B cell (primary cell): ENCODE measurements at regions not wholly inside any gene's neighbourhood (a gene's known extent, or its start where the extent isn't known, plus 50 kb on each side); places are given as distances from the start of the nearest gene placed in this dataset.

Experiments used
- ATAC-seq: fragments of 200-7000 bp; cut with Tn5 transposase; one replicate; pipeline ENCODE4 v1.10.0; 2021; ENCODE audit warnings: low read depth, mild to moderate bottlenecking, moderate number of reproducible peaks, moderate library complexity
- CTCF ChIA-PET: fragments of 350-600 bp; sonication (Branson Sonifier 250); formaldehyde crosslinking; loops from one replicate; lab custom pipeline; 2021; ENCODE audit warnings: antibody characterized with exemption, inconsistent platforms; lab: Charles Lee
- POLR2A ChIA-PET: fragments of 350-600 bp; sonication (Branson Sonifier 250); formaldehyde crosslinking; loops from one replicate; lab custom pipeline; 2021; ENCODE audit warnings: antibody characterized with exemption; lab: Charles Lee
- DNase-seq: peaks from one replicate; pipeline ENCODE4 v3.0.0; 2013
- H2AFZ ChIP-seq: 2 replicates; pipeline ENCODE4 v1.6.1; 2012; ENCODE audit warnings: mild to moderate bottlenecking, low read depth, low read length; ENCODE audit not compliant: insufficient read depth, poor library complexity, severe bottlenecking
- H3K27ac ChIP-seq, 2 donors: 1 replicate in 1 of 2; 2 replicates in 1 of 2; pipeline ENCODE4 v1.5.1; 2012 to 2013; ENCODE audit warnings: low read length in 2 of 2, mild to moderate bottlenecking in 2 of 2, moderate library complexity in 1 of 2
- H3K27me3 ChIP-seq, 4 experiments: fragments of 200-600 bp in 1 of 4; sonication (generic) in 1 of 4; replicated peaks in 1 of 4; 1 replicate in 2 of 4; 2 replicates in 2 of 4; pipeline versions ENCODE4 v1.6.1 to v1.7.0; 2013 to 2016; ENCODE audit warnings: low read length in 3 of 4, mild to moderate bottlenecking in 2 of 4, mixed read lengths in 1 of 4, moderate library complexity in 1 of 4; ENCODE audit not compliant: insufficient read depth in 4 of 4, control insufficient read depth in 3 of 4; ENCODE audit errors: control extremely low read depth in 1 of 4
- H3K36me3 ChIP-seq, 2 experiments: replicated peaks in 1 of 2; 1 replicate in 1 of 2; 2 replicates in 1 of 2; pipeline versions ENCODE4 v1.6.1 to v1.7.1; 2013; ENCODE audit warnings: low read length in 1 of 2; ENCODE audit not compliant: insufficient read depth in 2 of 2, control insufficient read depth in 1 of 2; ENCODE audit errors: control extremely low read depth in 1 of 2, extremely low read depth in 1 of 2
- H3K4me1 ChIP-seq, 2 donors: fragments of 200-600 bp in 1 of 2; sonication (generic) in 1 of 2; 1 replicate in 1 of 2; 2 replicates in 1 of 2; pipeline versions ENCODE4 v1.5.1 to v1.6.1; 2013 to 2017; ENCODE audit warnings: low read length in 2 of 2; ENCODE audit not compliant: control insufficient read depth in 2 of 2, insufficient read depth in 2 of 2
- H3K4me2 ChIP-seq: replicated peaks from 2 replicates; pipeline ENCODE3; 2012; ENCODE audit warnings: mild to moderate bottlenecking, low read depth, low read length; ENCODE audit not compliant: poor library complexity, severe bottlenecking
- H3K4me3 ChIP-seq, 5 experiments: fragments of 200-600 bp in 1 of 5; sonication (generic) in 1 of 5; 1 replicate in 3 of 5; 2 replicates in 2 of 5; pipeline versions ENCODE4 v1.5.1 to v1.7.0; 2011 to 2016; ENCODE audit warnings: low read length in 4 of 5, mild to moderate bottlenecking in 4 of 5, low read depth in 2 of 5, control low read depth in 1 of 5, moderate library complexity in 1 of 5; ENCODE audit not compliant: insufficient read depth in 1 of 5; ENCODE audit errors: control extremely low read depth in 1 of 5, extremely low read depth in 1 of 5
- H3K79me2 ChIP-seq: fragments of 200-600 bp; sonication (generic); one replicate; pipeline ENCODE4 v1.6.0; 2016; ENCODE audit warnings: low read length; ENCODE audit not compliant: control insufficient read depth, insufficient read depth
- H3K9ac ChIP-seq: fragments of 200-600 bp; sonication (generic); 2 replicates; pipeline ENCODE4 v1.6.1; 2017; ENCODE audit warnings: mild to moderate bottlenecking, low read length, moderate library complexity
- H3K9me3 ChIP-seq, 3 donors: one replicate each; pipeline versions ENCODE4 v1.6.1 to v1.7.1; 2013; ENCODE audit warnings: low read length in 2 of 3; ENCODE audit not compliant: control insufficient read depth in 2 of 3, insufficient read depth in 1 of 3; ENCODE audit errors: control extremely low read depth in 1 of 3
- H4K20me1 ChIP-seq: 2 replicates; pipeline ENCODE4 v1.6.0; 2012; ENCODE audit warnings: mild to moderate bottlenecking, low read length; ENCODE audit not compliant: insufficient read depth, control insufficient read depth, poor library complexity, severe bottlenecking
- H3K27ac Mint-ChIP-seq: one replicate; pipeline ENCODE4 v1.8.0; 2021; ENCODE audit warnings: mixed read lengths
- H3K27me3 Mint-ChIP-seq: one replicate; pipeline ENCODE4 v1.8.0; 2021; ENCODE audit warnings: mixed read lengths
- H3K4me1 Mint-ChIP-seq: one replicate; pipeline ENCODE4 v1.8.0; 2021; ENCODE audit warnings: mixed read lengths
- H3K4me3 Mint-ChIP-seq: one replicate; pipeline ENCODE4 v1.8.0; 2021; ENCODE audit warnings: mixed read lengths
- H3K9me3 Mint-ChIP-seq: one replicate; pipeline ENCODE4 v1.8.0; 2022; ENCODE audit warnings: mixed read lengths; ENCODE audit not compliant: insufficient read depth
- EZH2 ChIP-seq: IDR thresholded peaks from 2 replicates; pipeline ENCODE4 v1.6.1; 2012; ENCODE audit warnings: borderline replicate concordance, low read depth, mild to moderate bottlenecking, moderate library complexity, low read length; ENCODE audit not compliant: insufficient read depth, poor library complexity, severe bottlenecking
- WGBS: methylation state at CpG from one replicate; pipeline ENCODE4 v1.1.5; 2013; ENCODE audit warnings: missing lambda C conversion rate; ENCODE audit not compliant: insufficient coverage; 5-methylcytosine and 5-hydroxymethylcytosine counted together
- intact Hi-C: fragments of 100-400 bp; cut with micrococcal nuclease; formaldehyde crosslinking; loops from one replicate; pipeline ENCODE4 v1.10.0; 2022
- TF ChIP-seq, protein P1 (sequence below): fragments of 200-600 bp; IDR thresholded peaks from one replicate; pipeline ENCODE4 v1.8.0; 2022; ENCODE audit warnings: antibody characterized with exemption, mild to moderate bottlenecking

DNA sequence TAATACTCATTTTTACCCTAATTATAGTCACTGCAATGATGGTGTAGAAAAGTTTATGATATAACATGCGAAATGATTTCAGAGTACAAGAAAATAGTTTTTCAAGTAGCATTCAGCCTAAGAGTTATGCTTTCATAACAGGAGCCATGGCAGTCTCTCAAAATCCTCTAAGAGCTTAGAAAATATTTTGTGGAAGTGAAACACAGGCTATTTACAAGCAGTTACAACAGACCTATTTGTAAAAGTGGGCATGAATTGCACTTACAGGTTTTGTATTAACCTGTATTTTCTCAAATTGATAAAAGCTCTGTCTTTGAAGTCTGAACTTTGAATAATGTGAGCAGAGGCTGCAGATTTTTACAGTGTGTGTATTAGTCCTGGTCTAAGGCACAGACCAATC, 523.3 kb downstream of the LRRC70 start:
- Histone ChIP-seq H3K79me2 (no peaks in the 10 kb centered on the region), H2AFZ (no peak overlapping the region), H3K36me3 (no peaks in the 10 kb centered on the region), H3K4me1 (no peaks in the 10 kb centered on the region), H3K9me3 (peaks cover 0 to 4% (median 0%) of the 10 kb centered on the region in 3 donors), H3K4me3 (no peak overlapping the region), H3K27ac (no peak overlapping the region), H4K20me1 (no peaks in the 10 kb centered on the region), H3K27me3 (no peaks in the 10 kb centered on the region), H3K4me2 (no peak overlapping the region), H3K9ac (no peak overlapping the region)
- no peaks in the 10 kb centered on the region for H3K27me3 Mint-ChIP-seq
- H3K4me1 Mint-ChIP-seq, result no peaks in the 10 kb centered on the region
- no peak for TF ChIP-seq EZH2
- TF ChIP-seq, protein P1, sequence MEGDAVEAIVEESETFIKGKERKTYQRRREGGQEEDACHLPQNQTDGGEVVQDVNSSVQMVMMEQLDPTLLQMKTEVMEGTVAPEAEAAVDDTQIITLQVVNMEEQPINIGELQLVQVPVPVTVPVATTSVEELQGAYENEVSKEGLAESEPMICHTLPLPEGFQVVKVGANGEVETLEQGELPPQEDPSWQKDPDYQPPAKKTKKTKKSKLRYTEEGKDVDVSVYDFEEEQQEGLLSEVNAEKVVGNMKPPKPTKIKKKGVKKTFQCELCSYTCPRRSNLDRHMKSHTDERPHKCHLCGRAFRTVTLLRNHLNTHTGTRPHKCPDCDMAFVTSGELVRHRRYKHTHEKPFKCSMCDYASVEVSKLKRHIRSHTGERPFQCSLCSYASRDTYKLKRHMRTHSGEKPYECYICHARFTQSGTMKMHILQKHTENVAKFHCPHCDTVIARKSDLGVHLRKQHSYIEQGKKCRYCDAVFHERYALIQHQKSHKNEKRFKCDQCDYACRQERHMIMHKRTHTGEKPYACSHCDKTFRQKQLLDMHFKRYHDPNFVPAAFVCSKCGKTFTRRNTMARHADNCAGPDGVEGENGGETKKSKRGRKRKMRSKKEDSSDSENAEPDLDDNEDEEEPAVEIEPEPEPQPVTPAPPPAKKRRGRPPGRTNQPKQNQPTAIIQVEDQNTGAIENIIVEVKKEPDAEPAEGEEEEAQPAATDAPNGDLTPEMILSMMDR, result no peak
- no peak for DNase-seq
- H3K27ac Mint-ChIP-seq, result no peak overlapping the region
- H3K9me3 Mint-ChIP-seq, result peaks cover 2% of the 10 kb centered on the region
- ChIA-PET POLR2A (no interaction called here), CTCF (no interaction called here)
- no peak for ATAC-seq
- intact Hi-C loops, result no loop called here
- no CpG with 5 or more reads among the region's 1 CpG for WGBS
- H3K4me3 Mint-ChIP-seq, result no peak overlapping the region

DNA sequence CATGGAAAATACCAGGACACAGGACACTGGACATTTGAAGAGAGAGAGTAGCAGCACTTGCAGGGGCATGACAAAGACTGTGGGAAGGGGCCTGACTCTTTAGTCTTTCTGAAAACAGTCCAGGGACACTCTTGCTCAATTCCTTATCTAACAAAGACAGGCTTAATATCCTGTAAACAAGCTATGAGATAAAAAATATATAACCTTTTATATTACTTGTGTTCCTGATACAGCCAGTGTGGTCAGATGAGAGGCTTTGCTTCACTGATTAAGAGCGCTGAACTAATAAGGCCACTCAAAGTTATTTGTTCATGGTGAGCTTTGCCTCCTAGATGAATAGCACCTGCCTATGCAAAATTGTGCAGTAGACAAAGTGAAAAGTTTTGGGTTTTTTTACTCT, 518.7 kb downstream of the LRRC70 start:
- Histone ChIP-seq H3K4me1 (no peaks in the 10 kb centered on the region), H3K4me3 (no peak overlapping the region), H4K20me1 (no peaks in the 10 kb centered on the region), H3K79me2 (no peaks in the 10 kb centered on the region), H3K9ac (no peak overlapping the region), H2AFZ (no peak overlapping the region), H3K4me2 (no peak overlapping the region), H3K9me3 (no peaks in the 10 kb centered on the region), H3K36me3 (no peaks in the 10 kb centered on the region), H3K27me3 (no peaks in the 10 kb centered on the region), H3K27ac (no peak overlapping the region)
- H3K9me3 Mint-ChIP-seq, result peaks cover 5% of the 10 kb centered on the region
- no peaks in the 10 kb centered on the region for H3K27me3 Mint-ChIP-seq
- H3K4me3 Mint-ChIP-seq, result no peak overlapping the region
- no peak for ATAC-seq
- ChIA-PET POLR2A (no interaction called here), CTCF (no interaction called here)
- H3K27ac Mint-ChIP-seq, result no peak overlapping the region
- 100% methylated on average over 1 of the region's 1 CpG for WGBS
- TF ChIP-seq, protein P1, result no peak
- no peak for TF ChIP-seq EZH2
- intact Hi-C loops, result no loop called here
- no peak for DNase-seq
- no peaks in the 10 kb centered on the region for H3K4me1 Mint-ChIP-seq
